Fibroblast of the aortic adventitia (primary cell): ENCODE measurements at regions not wholly inside any gene's neighbourhood (a gene's known extent, or its start where the extent isn't known, plus 50 kb on each side); places are given as distances from the start of the nearest gene placed in this dataset.

Experiments used
- DNase-seq: peaks from one replicate; pipeline ENCODE4 v3.0.0-alpha.2; 2010; ENCODE audit warnings: low read depth
- H3K4me3 ChIP-seq: 2 replicates; pipeline ENCODE4 v1.5.1; 2011; ENCODE audit warnings: low read depth, mild to moderate bottlenecking, control low read depth, low read length, moderate library complexity
- TF ChIP-seq, protein P1 (sequence below): IDR thresholded peaks from 2 replicates; pipeline ENCODE4 v1.5.1; 2011; ENCODE audit warnings: mild to moderate bottlenecking, low read length, control low read depth, inconsistent platforms; ENCODE audit not compliant: insufficient read depth

DNA sequence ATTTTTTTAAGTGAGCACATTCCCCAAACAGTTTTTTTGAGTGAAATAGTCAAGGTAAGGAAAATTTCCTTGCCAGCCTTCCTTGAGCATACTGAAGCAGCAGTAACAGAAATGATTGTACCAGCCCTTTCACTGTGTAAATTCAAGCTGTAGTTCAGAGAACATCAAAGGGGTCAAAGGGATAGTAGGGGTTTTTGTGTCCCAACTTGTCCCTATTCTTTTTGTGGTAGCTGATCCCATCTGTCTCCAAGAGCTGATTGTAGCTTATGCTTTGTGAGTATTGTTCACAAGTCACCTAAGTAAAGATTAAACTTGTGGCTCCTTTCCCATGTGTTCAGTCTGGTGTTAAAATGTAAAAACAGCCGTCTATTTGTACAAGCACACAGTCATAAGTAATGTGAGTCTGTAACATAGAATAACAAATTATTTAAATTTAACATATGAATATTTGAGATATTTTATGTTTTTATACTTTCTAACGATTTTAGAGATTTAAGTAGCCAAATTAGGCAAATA lies 185.0 kb downstream of the CENPW start:
- TF ChIP-seq, protein P1, sequence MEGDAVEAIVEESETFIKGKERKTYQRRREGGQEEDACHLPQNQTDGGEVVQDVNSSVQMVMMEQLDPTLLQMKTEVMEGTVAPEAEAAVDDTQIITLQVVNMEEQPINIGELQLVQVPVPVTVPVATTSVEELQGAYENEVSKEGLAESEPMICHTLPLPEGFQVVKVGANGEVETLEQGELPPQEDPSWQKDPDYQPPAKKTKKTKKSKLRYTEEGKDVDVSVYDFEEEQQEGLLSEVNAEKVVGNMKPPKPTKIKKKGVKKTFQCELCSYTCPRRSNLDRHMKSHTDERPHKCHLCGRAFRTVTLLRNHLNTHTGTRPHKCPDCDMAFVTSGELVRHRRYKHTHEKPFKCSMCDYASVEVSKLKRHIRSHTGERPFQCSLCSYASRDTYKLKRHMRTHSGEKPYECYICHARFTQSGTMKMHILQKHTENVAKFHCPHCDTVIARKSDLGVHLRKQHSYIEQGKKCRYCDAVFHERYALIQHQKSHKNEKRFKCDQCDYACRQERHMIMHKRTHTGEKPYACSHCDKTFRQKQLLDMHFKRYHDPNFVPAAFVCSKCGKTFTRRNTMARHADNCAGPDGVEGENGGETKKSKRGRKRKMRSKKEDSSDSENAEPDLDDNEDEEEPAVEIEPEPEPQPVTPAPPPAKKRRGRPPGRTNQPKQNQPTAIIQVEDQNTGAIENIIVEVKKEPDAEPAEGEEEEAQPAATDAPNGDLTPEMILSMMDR, result no peak
- H3K4me3 ChIP-seq, result no peak overlapping the region
- no peak for DNase-seq

- DNase-seq, result no peak
- TF ChIP-seq, protein P1, result no peak
- H3K4me3 ChIP-seq, result no peak overlapping the region
Measured at GRCh38 chr6:126526547-126526946, 186.6 kb downstream of the CENPW start.

- TF ChIP-seq, protein P1, result no peak
- no peak overlapping the region for H3K4me3 ChIP-seq
- no peak for DNase-seq
Measured at GRCh38 chr6:126526996-126527606, 187.2 kb downstream of the CENPW start.

DNA sequence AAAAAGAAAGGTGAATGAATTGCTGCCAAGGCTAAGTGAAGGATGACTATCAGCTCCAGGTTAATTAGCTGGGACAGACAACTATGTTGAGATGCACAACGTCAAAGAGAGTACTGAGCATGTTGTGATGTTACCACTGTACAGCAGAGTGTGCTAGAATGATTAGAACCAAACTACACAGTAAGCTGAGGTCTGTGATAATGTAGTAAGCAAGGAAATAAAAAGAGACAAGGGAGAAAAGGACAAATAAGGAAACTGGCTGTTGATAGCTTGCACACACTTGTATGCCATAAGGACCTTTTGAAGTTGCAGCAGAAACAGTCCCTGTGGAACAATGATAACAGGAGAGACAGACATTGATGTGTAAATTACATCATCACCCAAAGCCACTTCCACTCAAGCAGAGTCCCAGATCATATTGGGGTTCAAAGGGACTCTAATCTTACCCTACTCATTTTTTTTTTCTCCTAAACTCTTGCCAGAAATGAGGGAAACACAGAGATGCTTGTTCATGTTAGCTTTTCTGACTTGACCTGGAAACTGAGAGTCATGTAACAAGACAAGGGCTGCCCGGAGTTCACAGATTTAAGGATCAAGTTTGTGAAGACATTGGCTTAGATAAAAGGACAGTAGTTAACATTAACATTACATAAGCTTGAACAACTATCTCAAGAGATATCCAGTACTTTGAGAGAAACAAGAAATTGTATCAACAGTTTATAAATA lies 189.9 kb downstream of the CENPW start:
- DNase-seq, result no peak
- no peak overlapping the region for H3K4me3 ChIP-seq
- TF ChIP-seq, protein P1, result no peak

- TF ChIP-seq, protein P1, result no peak
- no peak overlapping the region for H3K4me3 ChIP-seq
- no peak for DNase-seq
Measured at GRCh38 chr6:126530775-126531174, 190.9 kb downstream of the CENPW start.

GRCh38 chr6:126531286-126531685 lies 191.4 kb downstream of the CENPW start:
- no peak overlapping the region for H3K4me3 ChIP-seq
- TF ChIP-seq, protein P1, result no peak
- no peak for DNase-seq
